CD14-positive monocyte (primary cell): ENCODE measurements at regions not wholly inside any gene's neighbourhood (a gene's known extent, or its start where the extent isn't known, plus 50 kb on each side); places are given as distances from the start of the nearest gene placed in this dataset.
"Not testable (repeated sequence)": the region's sequence is repeated elsewhere in the genome, so short reads cannot be mapped to it uniquely, and the experiment has no call there.

Source experiments
- DNase-seq, 3 donors: peaks; one replicate each; pipeline ENCODE4 v3.0.0-alpha.2; 2011 to 2022
- H2AFZ ChIP-seq: 2 replicates; pipeline ENCODE4 v1.6.0; 2012; ENCODE audit warnings: mild to moderate bottlenecking, low read depth, low read length, inconsistent platforms; ENCODE audit not compliant: insufficient read depth, poor library complexity, severe bottlenecking
- H3K27ac ChIP-seq, 2 donors: 1 replicate in 1 of 2; 2 replicates in 1 of 2; pipeline ENCODE4 v1.5.1; 2012 to 2013; ENCODE audit warnings: low read length in 2 of 2, control low read depth in 1 of 2, inconsistent platforms in 1 of 2, low read depth in 1 of 2, mild to moderate bottlenecking in 1 of 2
- H3K27me3 ChIP-seq, 2 donors: one replicate each; pipeline versions ENCODE4 v1.6.0 to v1.6.1; 2011 to 2013; ENCODE audit warnings: low read length in 2 of 2; ENCODE audit not compliant: control insufficient read depth in 2 of 2, insufficient read depth in 2 of 2
- H3K36me3 ChIP-seq, 2 donors: replicated peaks in 1 of 2; 1 replicate in 1 of 2; 2 replicates in 1 of 2; pipeline versions ENCODE4 v1.5.1 to v1.6.1; 2012 to 2013; ENCODE audit warnings: low read length in 2 of 2, control low read depth in 1 of 2, inconsistent platforms in 1 of 2, mild to moderate bottlenecking in 1 of 2; ENCODE audit not compliant: insufficient read depth in 2 of 2, control insufficient read depth in 1 of 2
- H3K4me1 ChIP-seq, 2 donors: 1 replicate in 1 of 2; 2 replicates in 1 of 2; pipeline versions ENCODE4 v1.5.1 to v1.6.1; 2012 to 2013; ENCODE audit warnings: low read length in 2 of 2, control low read depth in 1 of 2, inconsistent platforms in 1 of 2, mild to moderate bottlenecking in 1 of 2, moderate library complexity in 1 of 2; ENCODE audit not compliant: insufficient read depth in 2 of 2, control insufficient read depth in 1 of 2
- H3K4me2 ChIP-seq: replicated peaks from 2 replicates; pipeline ENCODE3; 2012; ENCODE audit warnings: low read length, moderate library complexity, mild to moderate bottlenecking; ENCODE audit not compliant: poor library complexity, severe bottlenecking; ENCODE audit errors: extremely low read depth
- H3K4me3 ChIP-seq, 3 experiments: fragments of 200-600 bp in 1 of 3; sonication (generic) in 1 of 3; replicated peaks in 1 of 3; 1 replicate in 2 of 3; 2 replicates in 1 of 3; pipeline ENCODE4 v1.5.1; 2011 to 2013; ENCODE audit warnings: low read length in 3 of 3, mild to moderate bottlenecking in 3 of 3, control low read depth in 2 of 3, low read depth in 2 of 3, inconsistent platforms in 1 of 3, moderate library complexity in 1 of 3
- H3K79me2 ChIP-seq: 2 replicates; pipeline ENCODE4 v1.6.0; 2012; ENCODE audit warnings: mild to moderate bottlenecking, control low read depth, inconsistent platforms, low read length, moderate library complexity; ENCODE audit not compliant: insufficient read depth
- H3K9ac ChIP-seq: 2 replicates; pipeline ENCODE4 v1.6.0; 2017; ENCODE audit warnings: low read length, mild to moderate bottlenecking; ENCODE audit not compliant: insufficient read depth, poor library complexity, severe bottlenecking
- H3K9me3 ChIP-seq, 2 donors: replicated peaks in 1 of 2; 1 replicate in 1 of 2; 2 replicates in 1 of 2; pipeline versions ENCODE4 v1.5.1 to v1.6.1; 2012 to 2013; ENCODE audit warnings: low read length in 2 of 2, control low read depth in 1 of 2; ENCODE audit not compliant: control insufficient read depth in 1 of 2, insufficient read depth in 1 of 2
- H4K20me1 ChIP-seq: 2 replicates; pipeline ENCODE4 v1.6.0; 2012; ENCODE audit warnings: mild to moderate bottlenecking, low read length, control low read depth, moderate library complexity; ENCODE audit not compliant: insufficient read depth
- H3K27ac Mint-ChIP-seq, 7 donors: one replicate each; pipeline ENCODE4 v1.8.0; 2020; ENCODE audit warnings: mild to moderate bottlenecking in 7 of 7, mixed read lengths in 7 of 7, moderate library complexity in 6 of 7, inconsistent platforms in 2 of 7
- H3K27me3 Mint-ChIP-seq, 3 donors: one replicate each; pipeline ENCODE4 v1.8.0; 2021 to 2022; ENCODE audit warnings: low read depth in 3 of 3, mild to moderate bottlenecking in 3 of 3, mixed read lengths in 3 of 3, moderate library complexity in 3 of 3, inconsistent platforms in 1 of 3
- H3K36me3 Mint-ChIP-seq, 2 donors: one replicate each; pipeline ENCODE4 v1.8.0; 2020; ENCODE audit warnings: mixed read lengths in 2 of 2, inconsistent platforms in 1 of 2, mild to moderate bottlenecking in 1 of 2
- H3K4me1 Mint-ChIP-seq: one replicate; pipeline ENCODE4 v1.8.0; 2020; ENCODE audit warnings: mild to moderate bottlenecking, mixed read lengths
- H3K4me3 Mint-ChIP-seq, 2 donors: one replicate each; pipeline ENCODE4 v1.8.0; 2020; ENCODE audit warnings: mild to moderate bottlenecking in 2 of 2, mixed read lengths in 2 of 2, moderate library complexity in 1 of 2
- H3K9me3 Mint-ChIP-seq, 7 donors: one replicate each; pipeline ENCODE4 v1.8.0; 2020 to 2022; ENCODE audit warnings: mixed read lengths in 7 of 7, mild to moderate bottlenecking in 6 of 7, moderate library complexity in 6 of 7, inconsistent platforms in 2 of 7
- WGBS: methylation state at CpG from one replicate; pipeline ENCODE4 v1.1.5; 2013; ENCODE audit warnings: missing lambda C conversion rate; ENCODE audit not compliant: insufficient coverage; 5-methylcytosine and 5-hydroxymethylcytosine counted together
- intact Hi-C, 2 donors: fragments of 100-400 bp; cut with micrococcal nuclease; formaldehyde crosslinking; loops; one replicate each; pipeline versions ENCODE4 v1.15.0 to v1.15.1; 2023
- TF ChIP-seq, protein P1 (sequence below): fragments of 200-600 bp; IDR thresholded peaks from one replicate; pipeline ENCODE4 v1.8.0; 2022; ENCODE audit warnings: antibody characterized with exemption, mild to moderate bottlenecking

DNA sequence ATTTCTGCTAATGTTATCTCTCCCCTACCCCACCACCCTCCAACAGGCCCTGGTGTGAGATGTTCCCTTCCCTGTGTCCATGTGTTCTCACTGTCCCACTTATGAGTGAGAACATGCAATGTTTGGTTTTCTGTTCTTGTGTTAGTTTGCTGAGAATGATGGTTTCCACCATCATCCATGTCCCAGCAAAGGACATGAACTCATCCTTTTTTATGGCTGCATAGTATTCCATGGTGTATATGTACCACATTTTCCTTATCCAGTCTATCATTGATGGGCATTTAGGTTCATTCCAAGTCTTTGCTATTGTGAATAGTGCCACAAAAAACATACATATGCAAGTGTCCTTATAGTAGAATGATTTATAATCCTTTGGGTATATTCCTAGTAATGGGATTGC lies 104.5 kb downstream of the ZNF33B start:
- not testable (repeated sequence) for H3K27ac Mint-ChIP-seq, H3K4me3 Mint-ChIP-seq, H3K36me3 Mint-ChIP-seq

DNA sequence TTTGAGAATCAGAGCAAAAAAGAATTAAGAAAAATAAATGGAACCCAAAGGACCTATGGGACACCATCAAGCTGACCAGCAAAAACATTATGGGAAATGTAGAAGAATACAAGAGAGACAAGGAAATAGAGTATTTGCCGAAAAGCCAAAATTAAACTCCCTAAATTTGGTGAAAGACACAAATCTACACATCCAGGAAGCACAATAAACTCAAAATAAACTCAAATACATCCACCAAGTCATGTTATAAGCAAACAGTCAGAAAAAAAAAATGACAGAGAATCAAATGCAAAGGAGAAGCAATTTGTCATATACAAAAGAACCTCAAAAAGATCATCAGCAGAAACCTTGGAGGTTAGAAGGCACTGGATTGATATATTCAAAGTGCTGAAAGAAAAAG lies 105.4 kb downstream of the ZNF33B start:
- Histone ChIP-seq H3K9me3 (peaks cover 13 to 52% of the 10 kb centered on the region in 2 donors), H3K27ac (no peak overlapping the region), H3K27me3 (no peaks in the 10 kb centered on the region), H4K20me1 (no peaks in the 10 kb centered on the region), H2AFZ (no peak overlapping the region), H3K9ac (no peak overlapping the region), H3K36me3 (no peaks in the 10 kb centered on the region), H3K4me1 (no peaks in the 10 kb centered on the region), H3K4me2 (no peak overlapping the region), H3K79me2 (no peaks in the 10 kb centered on the region), H3K4me3 (no peak overlapping the region)
- no peak overlapping the region for H3K27ac Mint-ChIP-seq
- no peak for DNase-seq
- no peaks in the 10 kb centered on the region for H3K27me3 Mint-ChIP-seq
- TF ChIP-seq, protein P1, sequence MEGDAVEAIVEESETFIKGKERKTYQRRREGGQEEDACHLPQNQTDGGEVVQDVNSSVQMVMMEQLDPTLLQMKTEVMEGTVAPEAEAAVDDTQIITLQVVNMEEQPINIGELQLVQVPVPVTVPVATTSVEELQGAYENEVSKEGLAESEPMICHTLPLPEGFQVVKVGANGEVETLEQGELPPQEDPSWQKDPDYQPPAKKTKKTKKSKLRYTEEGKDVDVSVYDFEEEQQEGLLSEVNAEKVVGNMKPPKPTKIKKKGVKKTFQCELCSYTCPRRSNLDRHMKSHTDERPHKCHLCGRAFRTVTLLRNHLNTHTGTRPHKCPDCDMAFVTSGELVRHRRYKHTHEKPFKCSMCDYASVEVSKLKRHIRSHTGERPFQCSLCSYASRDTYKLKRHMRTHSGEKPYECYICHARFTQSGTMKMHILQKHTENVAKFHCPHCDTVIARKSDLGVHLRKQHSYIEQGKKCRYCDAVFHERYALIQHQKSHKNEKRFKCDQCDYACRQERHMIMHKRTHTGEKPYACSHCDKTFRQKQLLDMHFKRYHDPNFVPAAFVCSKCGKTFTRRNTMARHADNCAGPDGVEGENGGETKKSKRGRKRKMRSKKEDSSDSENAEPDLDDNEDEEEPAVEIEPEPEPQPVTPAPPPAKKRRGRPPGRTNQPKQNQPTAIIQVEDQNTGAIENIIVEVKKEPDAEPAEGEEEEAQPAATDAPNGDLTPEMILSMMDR, result no peak
- peaks cover 38 to 76% (median 70%) of the 10 kb centered on the region in 7 donors for H3K9me3 Mint-ChIP-seq
- intact Hi-C loops, result no loop called here
- WGBS, result no CpG with 5 or more reads among the region's 1 CpG
- H3K4me1 Mint-ChIP-seq, result no peaks in the 10 kb centered on the region
- no peak overlapping the region for H3K4me3 Mint-ChIP-seq
- peaks cover 2% of the 10 kb centered on the region in 2 donors for H3K36me3 Mint-ChIP-seq

More for the DNA sequence above, 104.5 kb downstream of the ZNF33B start:
- H4K20me1 ChIP-seq, H3K4me2 ChIP-seq, H3K9ac ChIP-seq, H3K27ac ChIP-seq, intact Hi-C loops, H3K36me3 ChIP-seq, H3K4me3 ChIP-seq, H3K27me3 Mint-ChIP-seq, H3K4me1 Mint-ChIP-seq, H3K79me2 ChIP-seq, H3K27me3 ChIP-seq, H2AFZ ChIP-seq, H3K4me1 ChIP-seq, DNase-seq: not testable (repeated sequence)
- H3K9me3 ChIP-seq, result peaks cover 15 to 53% of the 10 kb centered on the region in 2 donors
- peaks cover 45 to 82% (median 74%) of the 10 kb centered on the region in 7 donors for H3K9me3 Mint-ChIP-seq
